Embryonic facial prominence (tissue), 1 donor: ENCODE measurements at regions not wholly inside any gene's neighbourhood (a gene's known extent, or its start where the extent isn't known, plus 50 kb on each side); places are given as distances from the start of the nearest gene placed in this dataset.

Experiments
- DNase-seq: peaks from one replicate; pipeline ENCODE4 v3.0.0-alpha.2; 2016; ENCODE audit errors: extremely low spot score

DNA sequence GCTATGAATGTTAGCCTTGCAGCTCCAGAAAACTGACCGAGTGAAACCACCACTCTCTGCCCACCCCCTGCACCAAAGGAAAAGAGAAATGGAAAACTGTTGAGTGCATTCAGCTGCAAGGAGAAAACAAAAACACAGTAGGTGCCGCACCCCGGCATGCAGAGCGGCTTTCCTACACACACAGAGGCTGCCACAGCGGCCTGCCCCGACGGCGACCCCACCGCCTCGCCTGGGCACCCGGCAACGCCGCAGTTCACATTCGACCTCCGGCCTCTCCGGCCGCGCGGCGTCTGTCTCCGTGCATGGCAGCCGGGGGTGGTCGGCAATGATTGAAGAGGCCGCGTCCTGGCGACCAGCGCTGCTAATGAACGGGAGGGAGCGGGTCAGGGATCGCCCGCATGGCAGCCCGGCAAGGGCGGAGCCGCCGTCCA lies 417.1 kb upstream of the SALL3 start:
- no peak for DNase-seq

DNA sequence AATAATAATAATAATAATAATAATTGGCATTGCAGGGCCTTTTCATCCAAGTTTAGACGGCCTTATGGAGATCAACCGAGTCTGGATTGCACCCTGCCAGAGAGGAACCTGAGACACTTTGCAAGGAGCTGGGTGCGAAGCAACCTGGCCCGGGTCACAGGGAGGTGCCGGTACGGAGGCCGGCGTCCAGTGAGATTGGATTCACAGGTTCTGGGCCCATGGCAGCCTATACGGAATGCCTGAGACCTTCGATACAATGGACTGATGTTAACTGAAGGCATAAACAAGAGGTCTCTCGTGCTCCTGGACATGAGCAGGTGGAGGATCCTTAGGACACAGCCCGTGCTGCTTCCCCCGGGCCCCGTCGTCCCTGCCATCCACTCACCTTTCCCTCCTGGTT lies 416.5 kb upstream of the SALL3 start:
- no peak for DNase-seq

DNA sequence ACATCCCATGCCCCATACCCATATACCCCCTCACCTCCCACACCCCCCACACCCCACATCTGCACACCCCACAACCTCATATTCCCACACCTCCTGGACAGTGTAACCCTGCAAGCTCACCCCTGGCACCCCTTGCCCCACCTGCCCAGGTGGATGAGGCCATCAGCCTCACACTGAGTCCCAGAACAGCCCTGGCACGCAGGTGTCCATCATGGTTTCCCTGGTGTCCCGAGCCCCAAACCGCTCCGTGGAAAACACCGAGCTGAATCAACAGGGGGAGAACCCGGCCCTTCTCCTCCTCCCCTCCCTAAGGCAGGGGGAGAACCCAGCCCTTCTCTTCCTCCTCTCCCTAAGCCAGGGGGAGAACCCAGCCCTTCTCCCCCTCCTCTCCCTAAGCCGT lies 415.6 kb upstream of the SALL3 start:
- no peak for DNase-seq

DNA sequence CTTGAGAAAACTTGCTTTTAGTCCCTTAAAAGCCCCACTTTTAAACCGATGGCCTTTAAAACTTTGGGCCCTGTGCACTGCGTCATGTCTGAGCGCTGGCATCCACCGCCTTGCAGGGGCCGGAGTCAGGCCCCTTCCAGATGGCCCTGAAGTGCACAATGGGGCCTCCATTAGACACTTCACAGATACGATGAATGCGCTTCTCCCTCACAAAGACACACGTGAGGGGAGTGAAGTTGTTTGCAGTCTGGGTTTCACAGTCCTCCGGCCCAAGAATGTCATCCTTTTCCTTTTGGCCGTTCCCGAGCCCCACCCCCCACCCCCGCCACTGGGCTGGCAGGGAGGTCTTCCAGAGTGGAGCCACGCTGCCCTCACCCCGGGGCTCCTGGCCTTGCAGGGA lies 415.1 kb upstream of the SALL3 start:
- DNase-seq = no peak

DNA sequence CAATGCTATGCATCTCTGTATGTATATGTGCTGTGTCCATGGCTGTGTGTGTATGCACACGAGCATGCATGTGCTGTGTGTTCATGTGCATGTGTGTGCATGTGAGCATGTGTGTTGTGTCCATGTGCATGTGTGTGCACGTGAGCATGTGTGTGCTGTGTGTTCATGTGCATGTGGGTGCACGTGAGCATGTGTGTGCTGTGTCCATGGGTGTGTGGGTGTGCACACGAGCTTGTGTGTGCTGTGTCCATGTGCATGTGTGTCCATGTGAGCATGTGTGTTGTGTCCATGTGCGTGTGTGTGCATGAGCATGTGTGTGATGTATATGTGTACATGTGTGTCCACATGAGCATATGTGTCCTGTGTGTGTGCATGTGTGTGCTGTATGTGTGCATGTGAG lies 414.4 kb upstream of the SALL3 start:
- DNase-seq = no peak

DNA sequence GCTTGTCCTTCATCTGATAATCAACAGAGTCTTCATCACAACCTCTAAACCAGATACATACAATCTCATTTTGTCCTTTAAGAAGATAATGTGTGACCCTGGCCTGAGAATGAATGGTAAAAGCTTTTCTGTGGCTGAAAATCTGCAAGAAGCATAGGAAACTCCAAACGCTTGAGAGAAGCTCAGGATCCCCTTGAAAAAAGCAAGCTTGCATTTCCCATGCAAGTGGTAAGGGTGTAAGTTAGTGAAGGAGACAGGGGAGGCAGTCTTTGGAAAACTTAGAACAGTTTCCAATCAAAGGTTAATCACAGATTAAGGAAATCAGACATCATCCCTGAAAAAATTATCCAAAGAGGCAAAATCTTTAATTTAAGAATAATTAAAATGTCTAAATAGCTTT lies 413.6 kb upstream of the SALL3 start:
- no peak for DNase-seq

DNA sequence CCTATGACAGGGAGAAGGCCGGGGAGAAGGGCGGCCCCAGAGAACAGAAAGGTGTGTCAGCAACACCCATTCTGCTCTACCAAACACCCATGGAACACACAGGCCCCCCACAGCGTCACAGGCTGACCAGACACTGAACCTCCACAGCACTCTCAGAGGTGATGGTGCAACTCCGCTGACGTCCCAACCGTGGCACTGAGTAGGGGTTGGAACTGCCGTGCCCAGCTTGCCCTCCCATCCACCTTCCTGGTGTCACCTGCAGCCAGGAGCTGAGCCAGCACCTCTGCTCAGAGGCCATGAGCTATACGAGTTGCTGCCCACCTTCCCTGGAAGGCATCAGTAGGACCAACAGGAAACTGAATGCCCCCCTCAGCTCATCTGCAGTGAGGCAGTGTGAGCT lies 412.9 kb upstream of the SALL3 start:
- no peak for DNase-seq

DNA sequence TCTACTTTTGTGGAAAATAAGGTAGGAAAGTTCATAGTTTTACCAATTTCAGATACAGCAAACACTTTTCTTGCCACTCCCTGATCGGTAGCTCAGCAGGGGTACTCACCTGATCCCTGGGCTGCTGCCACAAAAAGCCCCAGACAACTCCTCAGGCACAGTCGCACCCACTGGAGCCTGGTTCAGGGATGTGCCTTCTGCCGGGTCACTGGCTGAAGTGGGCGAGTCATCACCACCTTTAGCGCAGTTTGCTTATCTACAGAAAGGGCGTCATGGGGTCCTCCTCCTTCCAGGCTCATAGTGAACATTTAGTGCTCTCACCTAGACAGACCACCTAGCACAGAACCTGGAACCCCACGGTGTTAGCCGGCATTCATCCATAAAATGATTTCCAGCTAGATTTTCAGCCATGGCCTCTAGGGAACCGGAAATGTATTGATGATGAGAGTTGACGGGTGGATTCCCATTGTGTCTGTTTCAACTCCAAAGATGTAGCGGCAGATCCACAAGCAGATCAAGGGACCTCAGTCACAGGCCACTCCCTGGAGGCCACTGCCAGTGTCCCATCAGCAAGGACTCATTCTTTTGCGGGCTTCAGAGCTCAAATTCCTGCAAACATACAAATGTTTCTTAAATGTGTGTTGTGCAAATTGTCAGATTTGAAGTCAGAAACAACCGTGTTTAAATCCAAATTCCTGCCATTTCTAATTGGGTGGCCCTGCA lies 408.4 kb upstream of the SALL3 start:
- no peak for DNase-seq

DNA sequence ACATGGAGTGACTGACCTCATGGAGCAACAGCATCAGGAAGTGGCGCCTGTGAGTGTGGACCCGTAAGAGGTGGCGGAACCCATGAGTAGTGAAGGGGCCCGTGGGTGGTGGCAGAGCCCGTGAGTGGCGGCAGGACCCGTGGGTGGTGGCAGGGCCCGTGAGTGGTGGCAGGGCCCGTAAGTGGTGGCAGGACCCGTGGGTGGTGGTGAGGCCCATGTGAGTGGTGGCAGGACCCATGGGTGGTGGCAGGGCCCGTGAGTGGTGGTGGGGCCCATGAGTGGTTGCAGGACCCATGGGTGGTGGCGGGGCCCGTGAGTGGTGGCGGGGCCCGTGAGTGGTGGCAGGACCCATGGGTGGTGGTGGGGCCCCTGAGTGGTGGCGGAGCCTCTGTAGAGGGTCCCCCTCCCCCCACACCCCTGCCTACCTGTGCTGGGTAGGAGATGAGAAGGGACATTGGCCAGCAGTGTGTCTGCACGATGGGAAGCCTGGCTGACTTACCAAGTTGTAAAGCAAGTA lies 407.7 kb upstream of the SALL3 start:
- DNase-seq = no peak

DNA sequence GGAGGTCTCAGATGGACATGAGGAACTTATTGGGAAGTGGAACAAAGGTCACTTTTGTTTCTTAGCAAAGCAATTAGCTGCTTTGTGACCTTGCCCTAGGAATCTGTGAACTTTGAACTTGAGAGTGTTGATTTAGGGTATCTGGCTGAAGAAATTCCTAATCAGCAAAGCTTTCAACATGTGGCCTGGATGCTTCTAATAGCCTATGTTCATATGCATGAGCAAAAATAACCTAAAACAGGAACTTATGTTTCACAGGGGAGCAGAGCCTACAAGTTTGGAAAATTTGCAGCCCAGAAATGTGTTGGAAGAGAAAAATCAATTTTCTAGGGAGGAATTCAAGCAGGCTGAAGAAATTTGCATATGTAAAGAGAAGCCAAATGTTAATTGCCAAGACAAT lies 405.8 kb upstream of the SALL3 start:
- DNase-seq = no peak

DNA sequence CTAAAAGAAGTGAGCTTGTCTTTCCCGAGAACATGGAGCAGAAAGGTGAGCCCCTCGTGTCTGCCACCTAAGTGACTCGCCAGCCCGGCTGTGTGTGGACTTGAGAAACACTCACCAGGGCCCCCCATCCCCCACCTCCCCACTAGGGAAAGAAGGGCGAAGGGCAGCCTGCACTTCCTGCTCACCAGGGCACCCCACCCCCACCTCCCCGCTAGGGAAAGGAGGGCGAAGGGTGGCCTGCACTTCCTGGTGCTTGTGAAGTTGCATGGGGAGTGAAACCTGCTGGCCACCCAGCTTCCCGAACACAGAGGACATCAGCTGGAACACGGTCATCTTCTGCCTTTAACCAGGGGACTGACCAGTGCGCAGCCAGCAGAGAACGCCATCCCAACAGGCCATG lies 402.7 kb upstream of the SALL3 start:
- no peak for DNase-seq

DNA sequence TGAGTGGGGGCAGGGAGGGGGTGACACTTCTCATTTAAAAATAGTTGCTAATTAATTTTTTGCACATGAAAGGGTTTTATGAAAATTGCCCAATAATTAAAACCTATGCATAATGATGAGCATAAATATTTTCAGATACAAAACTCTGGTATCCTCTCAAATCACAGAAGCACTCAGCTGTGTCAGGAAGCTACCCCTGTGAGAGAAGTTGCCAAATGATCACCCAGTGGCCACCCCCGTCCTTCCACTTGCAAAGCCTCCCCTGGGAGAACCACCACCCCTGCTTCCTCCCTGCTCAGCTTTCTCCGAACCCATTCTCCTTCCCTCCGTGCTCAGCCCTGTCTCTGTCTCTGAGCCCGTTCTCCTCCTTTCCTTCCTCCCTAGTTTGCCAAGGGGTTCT lies 400.2 kb upstream of the SALL3 start:
- DNase-seq = no peak

DNA sequence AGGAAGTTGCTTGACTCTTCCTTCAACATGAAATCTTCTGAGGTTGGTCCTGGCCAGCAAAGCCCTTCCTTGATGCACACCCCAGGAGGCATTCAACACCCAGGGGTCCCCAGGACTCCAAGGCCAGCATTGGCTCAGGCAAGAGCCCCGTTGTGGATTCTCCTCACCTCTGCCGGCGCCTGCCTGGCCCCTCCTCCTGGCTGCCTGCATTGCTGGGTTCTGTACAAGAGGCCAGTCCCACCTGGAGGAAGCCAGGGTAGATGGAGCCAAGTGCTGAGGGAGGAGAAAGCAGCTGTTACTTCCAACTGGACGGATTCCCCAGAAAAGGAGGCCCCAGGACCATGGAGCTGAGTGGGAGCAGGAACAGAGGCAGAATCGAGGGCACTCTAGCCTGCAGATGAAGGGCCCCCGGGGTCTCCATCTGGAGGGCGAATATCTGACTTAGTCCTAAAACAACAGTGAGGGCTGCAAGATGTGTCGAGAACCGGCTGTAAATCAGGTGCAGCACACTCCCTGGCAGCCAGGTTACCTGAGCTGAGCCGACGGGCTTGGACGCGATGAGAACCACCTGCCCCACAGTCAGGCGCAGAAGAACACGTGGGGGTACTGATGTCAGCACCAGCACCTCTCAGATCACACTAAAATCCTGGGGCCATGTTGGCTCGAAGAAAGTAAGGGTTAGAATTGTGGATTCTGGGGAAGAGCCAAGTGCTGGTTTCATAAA lies 399.6 kb upstream of the SALL3 start:
- DNase-seq = no peak

DNA sequence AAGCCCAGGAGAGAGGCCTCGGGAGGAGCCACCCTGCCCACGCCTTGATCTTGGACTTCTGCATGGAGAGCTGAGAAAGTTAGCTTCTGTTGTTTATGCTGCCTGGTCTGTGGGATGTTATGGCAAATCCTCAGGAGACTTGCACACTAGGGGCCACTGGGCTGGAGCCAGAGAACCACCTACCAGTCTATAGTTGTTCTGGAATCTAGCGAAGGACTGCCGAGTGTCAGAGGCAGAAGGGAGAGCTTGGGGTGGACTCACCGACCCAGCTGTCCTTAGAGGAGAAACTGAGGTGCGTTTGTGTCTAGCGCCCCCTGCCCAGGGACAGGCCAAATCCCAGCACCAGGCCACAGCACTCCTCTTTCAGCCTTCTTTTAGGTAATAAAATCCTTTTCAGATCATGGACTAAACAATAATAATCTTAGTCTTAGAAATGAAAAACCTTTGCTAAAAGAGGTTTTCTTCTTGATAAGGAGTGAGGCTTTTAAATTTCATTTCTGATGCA lies 398.7 kb upstream of the SALL3 start:
- no peak for DNase-seq

DNA sequence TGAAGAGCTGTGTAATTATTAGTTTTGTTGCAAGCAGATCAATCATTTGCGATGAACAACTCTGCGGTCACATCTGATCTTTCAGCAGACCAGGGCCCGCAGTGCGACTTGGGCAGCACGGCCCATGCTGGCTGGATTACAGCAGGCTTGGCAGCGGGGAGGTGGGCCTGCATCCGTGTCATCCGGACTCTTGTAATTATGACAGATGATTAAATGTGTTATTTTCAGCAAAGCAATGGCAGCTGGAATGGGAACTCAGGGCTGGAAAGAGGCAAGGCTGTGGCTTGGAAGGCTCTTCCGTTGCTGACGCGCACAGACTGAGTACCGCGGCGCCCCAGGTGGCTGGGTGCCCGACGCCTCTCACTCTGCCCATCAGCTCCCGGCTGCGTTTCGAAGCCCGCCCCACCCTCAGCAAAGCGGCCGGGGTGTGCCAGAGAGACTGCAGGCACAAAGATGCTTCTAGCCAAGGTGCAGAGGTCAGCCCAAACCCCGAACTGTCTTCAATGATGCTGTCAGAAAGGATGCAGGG lies 397.4 kb upstream of the SALL3 start:
- no peak for DNase-seq

DNA sequence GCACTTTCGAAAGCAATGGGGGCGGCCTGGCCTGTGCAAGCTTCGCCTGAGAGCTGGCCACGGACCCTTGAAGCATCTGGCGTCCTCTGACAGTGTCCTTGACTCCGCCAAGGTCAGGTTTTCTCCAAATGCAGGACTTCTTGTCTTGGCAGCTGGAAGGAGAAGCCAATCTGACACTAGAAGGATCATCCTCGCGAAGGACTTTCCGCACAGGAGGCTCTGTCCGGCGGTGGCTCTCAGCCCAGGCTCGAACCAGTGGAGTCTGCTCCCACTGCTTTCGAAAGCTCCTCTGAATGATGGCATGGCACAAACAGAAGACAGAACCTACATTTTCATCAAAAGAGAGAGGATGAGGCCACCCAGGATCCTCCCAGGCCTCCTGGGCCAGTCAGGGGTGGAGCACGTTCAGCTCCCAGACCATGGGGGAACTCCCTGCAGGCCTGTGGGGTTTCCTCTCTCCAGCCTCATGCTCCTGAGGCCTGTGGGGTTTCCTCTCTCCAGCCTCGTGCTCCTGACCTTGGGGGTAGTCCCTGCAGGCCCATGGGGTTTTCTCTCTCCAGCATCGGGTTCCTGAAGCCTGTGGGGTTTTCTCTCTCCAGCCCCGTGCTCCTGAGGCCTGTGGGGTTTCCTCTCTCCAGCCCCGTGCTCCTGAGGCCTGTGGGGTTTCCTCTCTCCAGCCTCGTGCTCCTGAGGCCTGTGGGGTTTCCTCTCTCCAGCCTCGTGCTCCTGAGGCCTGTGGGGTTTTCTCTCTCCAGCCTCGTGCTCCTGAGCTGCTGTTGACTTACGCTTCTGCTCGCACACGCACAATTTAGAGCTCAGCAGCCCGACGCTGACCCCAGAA lies 396.5 kb upstream of the SALL3 start:
- DNase-seq = no peak

DNA sequence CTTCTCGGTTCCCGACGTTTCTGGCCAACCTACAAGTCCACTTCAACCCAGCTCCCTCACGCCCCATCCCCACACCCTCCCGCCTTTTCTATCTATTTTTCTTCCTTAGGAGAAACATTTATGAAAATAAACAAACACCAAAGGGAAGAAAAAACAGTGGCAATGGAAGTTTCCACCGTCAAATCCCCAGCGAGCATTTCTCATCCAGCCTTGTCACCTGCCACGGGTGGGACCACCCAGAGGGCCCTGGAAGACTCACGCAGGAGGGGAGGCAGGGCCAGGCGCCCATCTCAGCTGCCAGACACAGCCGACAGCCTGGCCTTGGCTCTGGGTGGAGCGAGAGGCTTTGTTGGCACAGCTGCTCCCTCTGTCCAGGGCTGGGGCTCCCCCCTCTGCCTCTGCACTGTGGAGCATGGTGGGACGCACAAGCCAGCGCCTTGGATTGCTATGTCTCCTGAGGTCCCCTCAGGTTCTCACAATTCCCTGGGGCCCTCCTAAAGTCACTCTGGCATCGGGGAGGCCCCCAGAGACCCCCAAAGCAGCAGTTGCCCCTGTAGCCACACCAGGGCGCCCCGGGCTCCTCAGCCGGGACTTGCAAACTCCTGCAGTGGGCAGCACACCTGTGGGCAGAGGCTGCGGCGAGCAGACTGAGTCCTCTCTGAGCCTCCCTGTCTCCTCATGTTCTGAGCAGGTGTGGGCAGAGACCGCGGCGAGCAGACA lies 395.7 kb upstream of the SALL3 start:
- no peak for DNase-seq

DNA sequence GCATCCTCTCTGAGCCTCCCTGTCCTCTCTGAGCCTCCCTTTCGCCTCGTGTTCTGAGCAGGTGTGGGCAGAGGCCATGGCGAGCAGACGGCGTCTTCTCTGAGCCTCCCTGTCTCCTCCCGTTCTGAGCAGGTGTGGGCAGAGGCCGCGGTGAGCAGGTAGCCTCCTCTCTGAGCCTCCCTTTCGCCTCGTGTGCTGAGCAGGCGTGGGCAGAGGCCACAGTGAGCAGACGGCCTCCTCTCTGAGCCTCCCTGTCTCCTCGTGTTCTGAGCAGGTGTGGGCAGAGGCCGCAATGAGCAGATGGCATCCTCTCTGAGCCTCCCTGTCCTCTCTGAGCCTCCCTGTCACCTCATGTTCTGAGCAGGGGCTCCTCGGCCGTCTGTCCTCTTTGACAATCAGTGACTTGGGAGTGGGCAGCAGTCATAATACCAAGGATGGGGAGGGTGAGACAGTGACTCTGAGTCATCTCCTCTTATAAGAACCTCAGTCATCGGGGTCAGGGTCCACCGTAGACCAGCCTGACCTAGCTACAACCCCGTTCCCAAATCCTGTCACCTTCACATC lies 395.1 kb upstream of the SALL3 start:
- no peak for DNase-seq

DNA sequence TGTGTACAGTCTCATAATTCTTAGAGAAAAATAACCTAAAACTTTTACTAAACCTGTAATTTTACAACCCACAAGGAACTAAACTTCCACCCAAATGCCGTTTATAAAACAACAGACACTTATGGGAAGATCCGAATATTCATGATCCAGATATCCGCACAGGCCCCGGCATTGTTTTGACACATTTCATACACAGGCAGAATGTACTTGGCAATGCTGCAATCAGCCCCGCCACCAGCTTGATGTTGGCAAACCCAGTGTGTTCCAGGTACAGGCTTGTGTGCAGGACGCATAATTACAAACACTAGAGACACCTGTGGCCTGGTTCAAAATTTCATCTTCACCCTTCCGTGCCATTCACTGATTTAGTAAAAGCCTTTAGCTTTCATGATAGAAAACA lies 393.0 kb upstream of the SALL3 start:
- DNase-seq = no peak

DNA sequence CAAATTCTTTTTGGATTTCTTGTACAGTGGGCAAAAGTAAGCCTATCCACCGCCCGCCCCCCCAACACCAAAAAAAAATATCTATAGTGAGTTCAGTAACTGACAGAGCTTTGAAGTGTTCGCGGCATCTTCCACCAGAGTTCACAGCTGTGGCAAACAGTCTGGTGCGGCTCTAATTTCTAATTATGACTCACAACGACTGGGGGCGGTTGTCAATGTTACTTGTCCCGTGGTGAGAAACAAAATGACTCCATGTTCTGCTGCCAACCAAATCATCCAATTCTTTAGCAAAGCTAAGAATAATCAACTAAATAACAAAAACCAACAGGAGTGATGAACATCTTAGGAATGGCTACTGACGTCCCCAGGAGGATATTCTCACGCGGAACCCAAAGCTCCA lies 392.5 kb upstream of the SALL3 start:
- DNase-seq = no peak
